GDM1 (cell line): ENCODE measurements at regions not wholly inside any gene's neighbourhood (a gene's known extent, or its start where the extent isn't known, plus 50 kb on each side); places are given as distances from the start of the nearest gene placed in this dataset.

Source experiments
- DNase-seq: peaks from one replicate; lab custom pipeline; 2025; lab: John Stamatoyannopoulos, UW

DNA sequence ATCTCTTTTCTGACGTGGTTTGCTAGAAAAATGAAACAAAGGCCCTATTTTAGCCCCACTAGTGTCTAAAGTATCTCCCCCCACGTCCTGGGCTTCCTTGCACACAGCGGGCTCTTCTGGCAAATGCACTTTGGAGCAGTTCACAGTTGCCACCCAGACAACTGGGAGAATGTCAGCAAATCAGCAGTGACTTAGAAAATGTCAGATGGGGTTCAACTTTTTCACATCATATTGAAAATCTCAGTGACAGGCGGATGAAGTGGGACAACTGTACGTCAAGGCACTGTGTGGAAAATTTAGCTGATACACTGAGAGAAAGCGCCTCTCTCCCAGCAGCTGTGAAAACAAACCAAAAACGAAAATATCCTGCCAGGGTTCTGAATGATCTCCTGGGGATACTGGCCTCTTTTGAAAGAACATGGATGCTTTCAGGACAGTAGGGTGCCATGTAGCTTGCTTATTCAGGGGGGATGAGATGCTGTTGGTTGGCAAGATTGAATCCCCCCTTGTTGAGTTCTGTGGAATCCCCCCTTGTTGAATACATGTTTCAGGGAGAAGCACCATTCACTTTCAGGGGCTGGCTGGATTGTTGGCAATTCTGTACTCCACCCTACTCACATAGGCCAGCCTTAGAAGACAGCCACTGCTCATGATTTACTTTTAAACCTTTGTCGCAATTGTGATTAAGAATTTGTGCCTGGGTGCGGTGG lies 372.8 kb upstream of the CELF2 start:
- DNase-seq, result no peak

- DNase-seq, result no peak
Observed at GRCh38 chr10:10647331-10647730, 370.3 kb upstream of the CELF2 start.

GRCh38 chr10:10657139-10657760 lies 360.4 kb upstream of the CELF2 start:
- DNase-seq, result no peak

- DNase-seq, result no peak
Observed at GRCh38 chr10:10658172-10658785, 359.4 kb upstream of the CELF2 start.

DNA sequence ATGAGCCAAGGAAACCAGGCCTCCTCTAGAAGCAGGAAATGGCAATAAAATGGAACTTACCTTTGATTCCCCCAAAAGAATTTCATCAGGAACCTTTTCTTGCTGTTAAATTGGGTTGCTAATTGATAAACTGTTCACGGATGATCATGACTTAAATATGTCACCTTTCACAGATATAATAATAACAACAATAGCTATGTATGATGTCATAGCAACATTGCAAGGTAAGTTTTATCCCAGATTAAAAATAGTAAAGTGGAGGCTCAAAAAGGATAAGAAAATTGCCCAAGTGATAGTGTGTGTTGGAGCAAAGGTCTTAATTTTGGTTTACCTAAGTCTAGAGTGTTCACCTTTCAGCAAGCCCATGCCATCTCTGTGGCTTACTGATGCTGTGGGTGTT lies 357.6 kb upstream of the CELF2 start:
- no peak for DNase-seq

DNA sequence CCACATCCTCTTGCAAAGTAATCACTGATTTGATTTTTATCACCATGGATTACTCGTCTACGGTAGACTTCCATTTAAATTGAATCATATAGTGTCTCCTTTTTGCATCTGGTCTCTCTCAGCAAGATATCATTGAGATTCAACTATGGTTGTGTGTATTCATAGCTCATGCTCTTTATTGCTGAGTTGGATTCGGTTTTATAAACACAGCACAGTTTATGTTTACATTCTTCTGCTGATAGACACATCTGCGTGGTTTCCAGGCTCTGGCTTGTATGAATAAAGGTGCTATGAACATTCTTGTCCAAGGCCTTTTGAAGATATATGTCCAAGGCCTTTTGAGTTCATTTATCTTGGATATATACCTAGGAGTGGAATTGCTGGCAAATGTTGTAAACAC lies 356.5 kb upstream of the CELF2 start:
- no peak for DNase-seq

GRCh38 chr10:10662716-10663408 lies 354.8 kb upstream of the CELF2 start:
- no peak for DNase-seq

- DNase-seq, result no peak
Observed at GRCh38 chr10:10663622-10664021, 354.1 kb upstream of the CELF2 start.

GRCh38 chr10:10665750-10666149 lies 351.9 kb upstream of the CELF2 start:
- DNase-seq, result no peak

GRCh38 chr10:10667466-10667865 lies 350.2 kb upstream of the CELF2 start:
- DNase-seq, result no peak

GRCh38 chr10:10676972-10677371 lies 340.7 kb upstream of the CELF2 start:
- no peak for DNase-seq

DNA sequence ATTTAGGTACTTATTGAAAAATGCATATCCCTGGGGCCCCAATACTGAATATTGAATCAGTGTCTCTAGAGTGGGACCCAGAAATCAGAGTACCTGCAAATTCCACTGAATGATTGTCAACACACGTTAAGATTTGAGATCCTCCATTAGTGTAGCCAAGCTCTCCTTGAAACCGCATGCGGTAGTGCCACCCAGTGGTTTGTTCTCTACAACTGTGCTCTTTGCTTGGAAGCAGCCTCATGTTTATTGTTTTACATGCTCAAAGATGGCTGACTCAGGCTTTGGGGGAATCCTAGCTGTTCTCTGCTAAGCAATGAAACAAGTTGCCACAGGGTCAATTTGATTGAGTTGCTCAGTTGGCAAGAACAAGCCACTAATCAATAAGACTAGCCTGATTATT lies 340.2 kb upstream of the CELF2 start:
- DNase-seq, result peak; percentile 30

DNA sequence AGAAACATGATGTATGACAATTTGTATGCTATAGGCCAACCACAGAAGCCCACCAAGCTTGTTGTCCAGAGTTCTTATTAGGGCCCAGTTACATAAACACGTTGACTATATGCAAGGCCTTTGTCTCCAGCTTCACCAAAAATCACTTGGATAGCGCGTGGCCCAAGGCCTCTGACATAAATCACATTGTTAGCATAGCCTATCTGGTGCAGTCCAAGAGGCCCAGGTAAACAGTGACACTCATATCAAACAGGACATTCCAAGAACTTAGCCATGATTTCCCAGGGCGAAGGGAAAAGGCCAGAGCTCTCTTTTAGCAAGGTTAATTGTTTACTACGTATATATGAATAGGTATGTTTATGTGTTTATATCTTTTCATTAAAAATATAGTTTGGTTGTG lies 337.2 kb upstream of the CELF2 start:
- no peak for DNase-seq

- no peak for DNase-seq
Observed at GRCh38 chr10:10684972-10685371, 332.7 kb upstream of the CELF2 start.

DNA sequence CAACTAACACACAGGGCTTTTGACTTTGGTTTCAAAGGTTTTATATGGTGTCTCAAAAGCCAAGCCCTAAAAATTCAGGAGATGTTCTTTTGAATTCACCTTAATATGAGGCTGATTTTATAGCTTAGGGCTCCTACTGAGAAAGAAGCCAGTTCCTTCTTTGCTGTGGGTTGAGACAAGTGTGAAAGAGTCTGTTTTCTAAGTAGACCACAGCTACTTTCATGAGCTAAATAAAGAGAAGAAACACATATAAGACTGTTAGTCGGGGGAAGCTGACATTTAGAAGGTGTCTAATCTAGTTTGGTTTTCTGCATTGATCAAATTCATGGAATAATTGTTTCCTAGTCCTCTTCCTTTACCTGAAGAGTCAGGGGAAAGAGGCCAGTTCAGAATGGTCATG lies 332.1 kb upstream of the CELF2 start:
- no peak for DNase-seq

DNA sequence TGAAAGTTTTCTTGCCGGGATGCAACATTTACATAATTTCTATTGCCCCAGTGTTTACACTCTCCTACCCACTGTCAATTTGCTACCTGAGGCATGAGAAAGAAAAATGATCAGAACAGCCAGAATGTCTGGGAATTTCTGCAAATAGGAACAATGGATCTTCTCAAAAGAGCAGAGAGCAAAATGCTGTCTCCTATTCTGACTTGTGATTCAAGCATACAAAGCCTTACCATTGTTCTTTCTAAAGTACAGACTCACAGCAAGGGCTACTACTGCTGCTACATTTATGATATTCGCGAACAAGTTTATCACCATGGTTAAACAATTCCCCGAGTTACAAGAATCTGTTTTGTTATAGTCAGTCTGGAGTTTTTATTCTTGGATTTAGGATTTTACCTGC lies 329.9 kb upstream of the CELF2 start:
- no peak for DNase-seq

GRCh38 chr10:10699427-10699826 lies 318.2 kb upstream of the CELF2 start:
- no peak for DNase-seq

- no peak for DNase-seq
Observed at GRCh38 chr10:10701084-10701611, 316.5 kb upstream of the CELF2 start.

- no peak for DNase-seq
Observed at GRCh38 chr10:10702211-10702610, 315.5 kb upstream of the CELF2 start.

DNA sequence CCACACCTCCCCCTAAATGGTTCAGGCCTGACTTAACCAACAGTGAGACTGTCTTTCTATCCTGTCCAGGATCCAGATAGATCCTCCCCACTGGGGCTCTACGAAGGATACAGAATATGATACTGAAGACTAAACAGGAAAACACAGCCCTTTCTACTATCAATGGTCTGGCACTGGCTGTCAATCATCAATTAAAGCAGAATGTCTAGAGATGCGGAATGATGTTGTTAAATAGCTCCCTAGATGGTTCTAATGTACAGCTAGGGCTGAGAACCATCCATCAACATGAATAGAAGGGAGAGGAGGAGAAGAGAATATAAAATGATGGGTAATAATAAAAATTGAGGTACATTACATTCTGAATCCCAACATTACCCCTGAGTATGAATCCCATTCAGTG lies 314.3 kb upstream of the CELF2 start:
- DNase-seq, result no peak

GRCh38 chr10:10712155-10712704 lies 305.4 kb upstream of the CELF2 start:
- DNase-seq, result no peak

DNA sequence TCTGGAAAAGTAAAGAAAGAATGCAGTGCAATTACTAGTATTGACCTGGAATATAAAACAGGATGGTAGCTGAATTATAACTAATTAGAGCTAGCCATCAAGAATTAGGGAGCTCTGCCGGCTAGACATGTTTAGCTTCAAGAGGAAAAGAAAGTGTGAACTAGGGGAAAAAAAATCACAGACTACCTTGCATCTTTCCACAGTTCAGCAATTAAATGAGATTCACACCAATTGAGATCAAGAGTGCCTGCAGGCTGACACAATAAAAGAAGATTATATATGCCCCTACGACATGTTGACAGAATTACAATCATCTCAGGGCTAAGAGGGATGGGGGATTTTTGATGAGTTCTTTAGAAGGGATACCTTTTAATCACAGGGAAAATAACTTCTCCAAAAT lies 303.3 kb upstream of the CELF2 start:
- no peak for DNase-seq
